Epidermal melanocyte (primary cell): ENCODE measurements at regions not wholly inside any gene's neighbourhood (a gene's known extent, or its start where the extent isn't known, plus 50 kb on each side); places are given as distances from the start of the nearest gene placed in this dataset.
"Not testable (repeated sequence)": the region's sequence is repeated elsewhere in the genome, so short reads cannot be mapped to it uniquely, and the experiment has no call there.

ENCODE experiments used
- DNase-seq: peaks from one replicate; pipeline ENCODE4 v3.0.0; 2011; ENCODE audit warnings: low spot score; ENCODE audit not compliant: insufficient read length

GRCh38 chr10:30560326-30560725 is 69.2 kb downstream of the LYZL2 start:
- DNase-seq = no peak

GRCh38 chr10:30559180-30559579 is 70.4 kb downstream of the LYZL2 start:
- no peak for DNase-seq

GRCh38 chr10:30558411-30558810 is 71.1 kb downstream of the LYZL2 start:
- no peak for DNase-seq

GRCh38 chr10:30557884-30558283 is 71.7 kb downstream of the LYZL2 start:
- no peak for DNase-seq

GRCh38 chr10:30556189-30556588 is 73.4 kb downstream of the LYZL2 start:
- no peak for DNase-seq

- no peak for DNase-seq
Observed at GRCh38 chr10:30555465-30555864, 74.1 kb downstream of the LYZL2 start.

GRCh38 chr10:30554440-30554825 is 75.1 kb downstream of the LYZL2 start:
- DNase-seq = no peak

GRCh38 chr10:30553626-30554439 is 75.7 kb downstream of the LYZL2 start:
- DNase-seq = no peak

- no peak for DNase-seq
Observed at GRCh38 chr10:30553018-30553625, 76.4 kb downstream of the LYZL2 start.

- DNase-seq = no peak
Observed at GRCh38 chr10:30550967-30551815, 78.4 kb downstream of the LYZL2 start.

- DNase-seq = not testable (repeated sequence)
Observed at GRCh38 chr10:30549134-30549687, 80.3 kb downstream of the LYZL2 start.

GRCh38 chr10:30546511-30546910 is 83.0 kb downstream of the LYZL2 start:
- DNase-seq = no peak

GRCh38 chr10:30542895-30543288 is 86.7 kb downstream of the LYZL2 start:
- no peak for DNase-seq

- no peak for DNase-seq
Observed at GRCh38 chr10:30542001-30542894, 87.3 kb downstream of the LYZL2 start.

- DNase-seq = no peak
Observed at GRCh38 chr10:30540276-30540675, 89.3 kb downstream of the LYZL2 start.

- no peak for DNase-seq
Observed at GRCh38 chr10:30538086-30538485, 91.5 kb downstream of the LYZL2 start.

- no peak for DNase-seq
Observed at GRCh38 chr10:30537586-30537985, 92.0 kb downstream of the LYZL2 start.

GRCh38 chr10:30537158-30537557 is 92.4 kb downstream of the LYZL2 start:
- DNase-seq = not testable (repeated sequence)

GRCh38 chr10:30536578-30536977 is 93.0 kb downstream of the LYZL2 start:
- DNase-seq = no peak

GRCh38 chr10:30535677-30536076 is 93.9 kb downstream of the LYZL2 start:
- no peak for DNase-seq
